Mesothelial cell of epicardium (in vitro differentiated cells): ENCODE measurements at regions not wholly inside any gene's neighbourhood (a gene's known extent, or its start where the extent isn't known, plus 50 kb on each side); places are given as distances from the start of the nearest gene placed in this dataset.

Experiments used
- DNase-seq, 2 experiments: peaks; one replicate each; pipeline ENCODE4 v3.0.0; 2021; ENCODE audit warnings: low spot score in 2 of 2; ENCODE audit not compliant: unreplicated experiment in 2 of 2
- H3K27ac Mint-ChIP-seq: 2 replicates; pipeline ENCODE4 v1.8.0; 2021; ENCODE audit warnings: mixed read lengths
- H3K27me3 Mint-ChIP-seq: 2 replicates; pipeline ENCODE4 v1.8.0; 2021; ENCODE audit warnings: low read depth, mixed read lengths
- H3K36me3 Mint-ChIP-seq: 2 replicates; pipeline ENCODE4 v1.8.0; 2021; ENCODE audit warnings: mixed read lengths
- H3K4me1 Mint-ChIP-seq: 2 replicates; pipeline ENCODE4 v1.8.0; 2021; ENCODE audit warnings: mixed read lengths
- H3K4me3 Mint-ChIP-seq: 2 replicates; pipeline ENCODE4 v1.8.0; 2021; ENCODE audit warnings: mild to moderate bottlenecking, moderate library complexity, mixed read lengths
- H3K9me3 Mint-ChIP-seq: 2 replicates; pipeline ENCODE4 v1.8.0; 2021; ENCODE audit warnings: mixed read lengths
- CTCF ChIP-seq: fragments of 200-600 bp; sonication (generic); IDR thresholded peaks from one replicate; pipeline ENCODE4 v1.5.0; 2021; ENCODE audit warnings: antibody characterized with exemption; ENCODE audit not compliant: unreplicated experiment

GRCh38 chr3:24545887-24546286 lies 51.2 kb upstream of the THRB start:
- Mint-ChIP-seq H3K9me3 (no peaks in the 10 kb centered on the region), H3K27me3 (peaks cover 25% of the 10 kb centered on the region), H3K4me3 (no peak overlapping the region), H3K4me1 (no peaks in the 10 kb centered on the region), H3K36me3 (no peaks in the 10 kb centered on the region), H3K27ac (no peak overlapping the region)
- no peak for DNase-seq
- TF ChIP-seq CTCF = no peak

GRCh38 chr3:24548278-24548677 lies 53.6 kb upstream of the THRB start:
- DNase-seq = no peak
- Mint-ChIP-seq H3K27me3 (peaks cover 20% of the 10 kb centered on the region), H3K36me3 (no peaks in the 10 kb centered on the region), H3K4me1 (no peaks in the 10 kb centered on the region), H3K27ac (no peak overlapping the region), H3K9me3 (no peaks in the 10 kb centered on the region), H3K4me3 (no peak overlapping the region)
- TF ChIP-seq CTCF = no peak

- no peak for DNase-seq
- Mint-ChIP-seq H3K9me3 (no peaks in the 10 kb centered on the region), H3K4me1 (no peaks in the 10 kb centered on the region), H3K27me3 (peaks cover 8% of the 10 kb centered on the region), H3K27ac (no peak overlapping the region), H3K4me3 (no peak overlapping the region), H3K36me3 (no peaks in the 10 kb centered on the region)
- no peak for TF ChIP-seq CTCF
Measured at GRCh38 chr3:24550588-24550987, 55.9 kb upstream of the THRB start.

- Mint-ChIP-seq H3K27ac (no peak overlapping the region), H3K9me3 (peaks cover 3% of the 10 kb centered on the region), H3K4me1 (no peaks in the 10 kb centered on the region), H3K36me3 (no peaks in the 10 kb centered on the region), H3K4me3 (no peak overlapping the region), H3K27me3 (peaks cover 7% of the 10 kb centered on the region)
- no peak for TF ChIP-seq CTCF
- DNase-seq = no peak
Measured at GRCh38 chr3:24551626-24552025, 57.0 kb upstream of the THRB start.

GRCh38 chr3:24562895-24563294 lies 68.2 kb upstream of the THRB start:
- peaks cover 5% of the 10 kb centered on the region for H3K27me3 Mint-ChIP-seq
- DNase-seq = no peak
- no peak overlapping the region for H3K27ac Mint-ChIP-seq
- H3K4me3 Mint-ChIP-seq = no peak overlapping the region
- H3K9me3 Mint-ChIP-seq = peaks cover 18% of the 10 kb centered on the region
- TF ChIP-seq CTCF = no peak
- no peaks in the 10 kb centered on the region for H3K36me3 Mint-ChIP-seq
- no peaks in the 10 kb centered on the region for H3K4me1 Mint-ChIP-seq

GRCh38 chr3:24565053-24565452 lies 70.4 kb upstream of the THRB start:
- Mint-ChIP-seq H3K9me3 (peaks cover 29% of the 10 kb centered on the region), H3K27me3 (peaks cover 12% of the 10 kb centered on the region), H3K27ac (no peak overlapping the region), H3K4me1 (no peaks in the 10 kb centered on the region), H3K36me3 (no peaks in the 10 kb centered on the region), H3K4me3 (no peak overlapping the region)
- TF ChIP-seq CTCF = no peak
- no peak for DNase-seq
